K562 (cell line): ENCODE measurements at regions not wholly inside any gene's neighbourhood (a gene's known extent, or its start where the extent isn't known, plus 50 kb on each side); places are given as distances from the start of the nearest gene placed in this dataset.

Experiments used
- ATF3 ChIP-seq, 2 experiments: fragments of 450-650 bp in 1 of 2; sonication (generic) in 1 of 2; formaldehyde crosslinking in 1 of 2; IDR thresholded peaks in 1 of 2; conservative IDR thresholded peaks in 1 of 2; 2 replicates each; pipeline versions ENCODE4 v1.6.1 to v1.8.1; 2016 to 2023; ENCODE audit warnings: mild to moderate bottlenecking in 2 of 2, moderate library complexity in 2 of 2, inconsistent platforms in 1 of 2, missing genetic modification reagents in 1 of 2
- ATF7 ChIP-seq: fragments of 450-650 bp; IDR thresholded peaks from 2 replicates; pipeline ENCODE4 v1.7.1; 2014; ENCODE audit warnings: mild to moderate bottlenecking, moderate library complexity
- HMBOX1 ChIP-seq: sonication (generic); IDR thresholded peaks from 2 replicates; pipeline ENCODE4 v1.6.1; 2016
- JUNB ChIP-seq: fragments of 450-650 bp; formaldehyde crosslinking; conservative IDR thresholded peaks from 2 replicates; pipeline ENCODE4 v1.4.0; 2020; ENCODE audit warnings: mild to moderate bottlenecking
- MGA ChIP-seq: fragments of 450-650 bp; IDR thresholded peaks from 2 replicates; pipeline ENCODE4 v1.6.1; 2016; ENCODE audit warnings: mild to moderate bottlenecking, moderate library complexity
- NFXL1 ChIP-seq: fragments of 450-650 bp; formaldehyde crosslinking; IDR thresholded peaks from 2 replicates; pipeline ENCODE4 v1.4.0; 2021; ENCODE audit warnings: mild to moderate bottlenecking
- NKRF ChIP-seq: fragments of 450-650 bp; IDR thresholded peaks from 2 replicates; pipeline ENCODE4 v1.6.1; 2016; ENCODE audit warnings: borderline replicate concordance
- SPI1 ChIP-seq: IDR thresholded peaks from 2 replicates; pipeline ENCODE4 v1.6.1; 2011; ENCODE audit warnings: low read depth, low read length, control low read depth, borderline replicate concordance
- VEZF1 ChIP-seq: fragments of 200-800 bp; sonication (Bioruptor generic); IDR thresholded peaks from 2 replicates; pipeline ENCODE4 v1.6.1; 2017; ENCODE audit warnings: missing genetic modification characterization, missing compliant biosample characterization
- ZNF707 ChIP-seq: fragments of 250-450 bp; sonication (Bioruptor Pico); conservative IDR thresholded peaks from 2 replicates; pipeline ENCODE4 v1.8.0; 2022; ENCODE audit warnings: inconsistent platforms, mild to moderate bottlenecking, moderate library complexity
- ZNF76 ChIP-seq: fragments of 250-450 bp; sonication (Bioruptor Pico); IDR thresholded peaks from 2 replicates; pipeline ENCODE4 v1.4.0; 2020; ENCODE audit warnings: mild to moderate bottlenecking, moderate library complexity, borderline replicate concordance

- TF ChIP-seq ZNF707 (CRISPR knock-in tag) (no peak), VEZF1 (CRISPR knock-in tag) (no peak), ATF7 (no peak), ZNF76 (0 out of 2 replicates have a peak, but pooled peaks have one; percentile 46), JUNB (no peak), NKRF (no peak), ATF3 (IDR thresholded peaks at IDR 0.05) (peak; percentile 83), ATF3 (CRISPR knock-in tag; conservative IDR thresholded peaks at IDR 0.05) (0 out of 2 replicates have a peak, but pooled peaks have one; percentile 21), MGA (peak; percentile 59), NFXL1 (CRISPR knock-in tag) (no peak), SPI1 (peak; percentile 27; the same call in 1 of the 2 replicates), HMBOX1 (no peak)
Measured at GRCh38 chr11:86162239-86162638, 82.3 kb upstream of the EED start (continued).
